Activated CD8-positive, alpha-beta T cell treated with anti-CD3 and anti-CD28 coated beads for 36 hours (primary cell): ENCODE measurements at regions not wholly inside any gene's neighbourhood (a gene's known extent, or its start where the extent isn't known, plus 50 kb on each side); places are given as distances from the start of the nearest gene placed in this dataset.

Experiments
- ATAC-seq: fragments of 200-7000 bp; cut with Tn5 transposase; one replicate; pipeline ENCODE4 v1.10.0; 2021; ENCODE audit warnings: mild to moderate bottlenecking, moderate library complexity
- CTCF ChIA-PET: fragments of 350-600 bp; sonication (Branson Sonifier 250); formaldehyde crosslinking; loops from one replicate; lab custom pipeline; 2021; ENCODE audit warnings: antibody characterized with exemption; lab: Charles Lee
- POLR2A ChIA-PET: fragments of 350-600 bp; sonication (Branson Sonifier 250); formaldehyde crosslinking; loops from one replicate; lab custom pipeline; 2021; ENCODE audit warnings: antibody characterized with exemption; lab: Charles Lee
- DNase-seq: peaks from one replicate; pipeline ENCODE4 v3.0.0-alpha.2; 2020
- H3K27ac Mint-ChIP-seq: one replicate; pipeline ENCODE4 v1.8.0; 2021; ENCODE audit warnings: mild to moderate bottlenecking, mixed read lengths
- H3K27me3 Mint-ChIP-seq: one replicate; pipeline ENCODE4 v1.8.0; 2021; ENCODE audit warnings: mixed read lengths
- H3K36me3 Mint-ChIP-seq: one replicate; pipeline ENCODE4 v1.8.0; 2021; ENCODE audit warnings: low read depth, mixed read lengths
- H3K4me1 Mint-ChIP-seq: one replicate; pipeline ENCODE4 v1.8.0; 2021; ENCODE audit warnings: low read depth, mixed read lengths
- H3K4me3 Mint-ChIP-seq: one replicate; pipeline ENCODE4 v1.8.0; 2021; ENCODE audit warnings: mild to moderate bottlenecking, moderate library complexity, mixed read lengths
- H3K9me3 Mint-ChIP-seq: one replicate; pipeline ENCODE4 v1.8.0; 2021; ENCODE audit warnings: mixed read lengths
- intact Hi-C: fragments of 100-400 bp; cut with micrococcal nuclease; formaldehyde crosslinking; loops from one replicate; pipeline ENCODE4 v1.10.0; 2022
- TF ChIP-seq, protein P1 (sequence below): fragments of 200-600 bp; IDR thresholded peaks from one replicate; pipeline ENCODE4 v1.8.0; 2022; ENCODE audit warnings: antibody characterized with exemption, mild to moderate bottlenecking

DNA sequence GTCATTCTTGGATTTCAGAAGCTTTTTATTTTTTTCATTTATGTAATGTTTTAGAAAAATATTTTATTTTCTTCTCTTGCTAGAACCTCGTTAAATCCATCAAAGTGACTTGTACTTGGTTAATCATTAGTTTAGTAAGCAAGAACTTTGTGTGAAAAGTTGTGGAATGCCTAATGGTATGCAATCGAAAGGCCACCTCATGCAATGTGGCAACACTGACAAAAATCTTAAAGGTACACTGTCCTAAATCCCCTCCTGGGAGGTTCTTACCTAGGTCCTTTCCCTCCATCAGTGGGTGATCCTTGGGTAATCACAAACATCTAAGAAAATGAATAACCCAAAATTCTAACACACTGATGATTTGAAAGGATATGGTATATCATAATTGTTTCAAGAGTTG, 304.2 kb downstream of the DNAH5 start:
- no peak overlapping the region for H3K4me3 Mint-ChIP-seq
- no peaks in the 10 kb centered on the region for H3K36me3 Mint-ChIP-seq
- no peak for DNase-seq
- H3K9me3 Mint-ChIP-seq: peaks cover 1% of the 10 kb centered on the region
- no peaks in the 10 kb centered on the region for H3K4me1 Mint-ChIP-seq
- intact Hi-C loops: no loop called here
- TF ChIP-seq, protein P1, sequence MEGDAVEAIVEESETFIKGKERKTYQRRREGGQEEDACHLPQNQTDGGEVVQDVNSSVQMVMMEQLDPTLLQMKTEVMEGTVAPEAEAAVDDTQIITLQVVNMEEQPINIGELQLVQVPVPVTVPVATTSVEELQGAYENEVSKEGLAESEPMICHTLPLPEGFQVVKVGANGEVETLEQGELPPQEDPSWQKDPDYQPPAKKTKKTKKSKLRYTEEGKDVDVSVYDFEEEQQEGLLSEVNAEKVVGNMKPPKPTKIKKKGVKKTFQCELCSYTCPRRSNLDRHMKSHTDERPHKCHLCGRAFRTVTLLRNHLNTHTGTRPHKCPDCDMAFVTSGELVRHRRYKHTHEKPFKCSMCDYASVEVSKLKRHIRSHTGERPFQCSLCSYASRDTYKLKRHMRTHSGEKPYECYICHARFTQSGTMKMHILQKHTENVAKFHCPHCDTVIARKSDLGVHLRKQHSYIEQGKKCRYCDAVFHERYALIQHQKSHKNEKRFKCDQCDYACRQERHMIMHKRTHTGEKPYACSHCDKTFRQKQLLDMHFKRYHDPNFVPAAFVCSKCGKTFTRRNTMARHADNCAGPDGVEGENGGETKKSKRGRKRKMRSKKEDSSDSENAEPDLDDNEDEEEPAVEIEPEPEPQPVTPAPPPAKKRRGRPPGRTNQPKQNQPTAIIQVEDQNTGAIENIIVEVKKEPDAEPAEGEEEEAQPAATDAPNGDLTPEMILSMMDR: no peak
- no peak overlapping the region for H3K27ac Mint-ChIP-seq
- H3K27me3 Mint-ChIP-seq: no peaks in the 10 kb centered on the region
- ChIA-PET POLR2A (no interaction called here), CTCF (no interaction called here)
- no peak for ATAC-seq

DNA sequence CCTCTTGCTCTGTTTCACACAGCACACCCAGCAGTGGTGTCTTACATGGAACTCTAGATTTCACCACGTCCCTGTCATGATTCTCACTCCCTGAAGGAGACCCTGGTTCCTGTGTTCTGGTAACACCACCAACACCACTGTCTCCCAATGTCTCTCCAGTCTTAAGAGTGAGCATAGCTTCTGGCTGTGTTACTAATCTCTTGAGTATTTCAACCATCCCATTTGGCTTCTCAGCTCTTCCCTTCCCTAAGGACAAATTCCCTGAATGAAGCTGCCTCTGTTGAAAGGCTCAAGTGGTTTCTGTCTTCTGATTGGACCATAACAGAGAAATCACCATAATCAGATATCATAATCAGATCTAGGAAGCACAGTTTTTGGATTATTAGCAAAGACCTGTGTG, 311.8 kb downstream of the DNAH5 start:
- DNase-seq: no peak
- TF ChIP-seq, protein P1: no peak
- no peak for ATAC-seq
- ChIA-PET POLR2A (no interaction called here), CTCF (no interaction called here)
- Mint-ChIP-seq H3K36me3 (no peaks in the 10 kb centered on the region), H3K9me3 (peaks cover 1% of the 10 kb centered on the region), H3K4me3 (no peak overlapping the region), H3K27ac (no peak overlapping the region), H3K4me1 (no peaks in the 10 kb centered on the region), H3K27me3 (no peaks in the 10 kb centered on the region)
- intact Hi-C loops: no loop called here

DNA sequence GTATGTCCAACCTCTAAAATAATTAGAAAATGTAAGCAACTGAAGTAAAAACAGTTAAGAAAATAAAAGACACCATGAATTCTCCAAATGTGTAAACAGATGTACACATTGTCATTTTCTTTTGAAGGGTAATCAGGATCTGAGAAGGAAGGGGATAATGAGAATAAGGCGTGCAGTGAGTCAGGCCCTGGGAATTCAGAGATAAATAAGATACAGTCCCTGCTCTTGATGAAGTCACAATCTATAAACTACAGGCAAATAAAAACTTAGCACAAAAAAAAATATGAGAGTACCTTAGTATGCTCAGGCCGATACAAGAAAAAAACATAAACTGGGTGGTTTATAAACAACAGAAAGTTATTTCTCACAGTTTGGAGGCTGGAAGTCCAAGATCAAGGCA, 315.3 kb downstream of the DNAH5 start:
- CTCF ChIA-PET: no interaction called here
- DNase-seq (no peak), ATAC-seq (no peak)
- Mint-ChIP-seq H3K36me3 (no peaks in the 10 kb centered on the region), H3K27ac (no peak overlapping the region), H3K4me3 (no peak overlapping the region), H3K27me3 (no peaks in the 10 kb centered on the region), H3K4me1 (no peaks in the 10 kb centered on the region), H3K9me3 (peaks cover 1% of the 10 kb centered on the region)
- TF ChIP-seq, protein P1: no peak
- intact Hi-C loops: no loop called here
- POLR2A ChIA-PET: no interaction called here

DNA sequence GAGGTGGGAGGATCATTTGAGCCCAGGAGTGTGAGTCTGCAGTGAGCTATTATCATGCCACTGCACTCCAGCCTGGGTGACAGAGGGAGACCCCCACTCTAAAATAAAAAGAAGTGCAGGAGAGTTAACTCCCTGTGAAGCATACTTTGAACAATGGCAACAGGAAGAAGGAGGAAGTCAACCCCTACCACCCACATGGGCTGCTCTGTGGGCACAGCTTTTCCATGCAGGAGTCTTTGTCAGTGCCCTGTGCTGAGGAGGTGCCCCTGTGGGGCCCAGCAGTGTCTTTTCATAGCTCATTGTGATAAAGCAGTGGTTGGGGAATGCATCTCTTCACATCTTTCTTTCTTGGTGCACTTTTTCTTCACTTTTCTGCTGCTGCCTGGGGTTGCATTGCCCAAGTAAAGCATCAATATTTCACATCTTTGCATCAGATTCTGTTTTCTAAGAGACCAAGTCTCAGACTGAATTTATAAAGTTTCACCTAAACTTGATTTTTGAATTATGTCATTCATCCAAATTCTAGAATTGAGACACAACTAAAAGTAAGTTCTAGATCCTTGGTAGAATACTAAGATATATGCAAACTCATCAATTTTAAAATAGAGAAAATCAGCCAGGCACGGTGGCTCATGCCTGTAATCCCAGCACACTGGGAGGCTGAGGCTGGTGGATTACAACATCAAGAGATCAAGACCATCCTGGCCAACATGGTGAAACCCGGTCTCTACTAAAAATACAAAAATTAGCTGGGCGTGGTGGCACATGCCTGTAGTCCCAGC, 316.6 kb downstream of the DNAH5 start:
- intact Hi-C loops: no loop called here
- Mint-ChIP-seq H3K36me3 (no peaks in the 10 kb centered on the region), H3K4me1 (no peaks in the 10 kb centered on the region), H3K9me3 (peaks cover 1% of the 10 kb centered on the region), H3K27ac (no peak overlapping the region), H3K27me3 (no peaks in the 10 kb centered on the region), H3K4me3 (no peak overlapping the region)
- TF ChIP-seq, protein P1: no peak
- POLR2A ChIA-PET: no interaction called here
- no peak for DNase-seq
- CTCF ChIA-PET: no interaction called here
- ATAC-seq: no peak

DNA sequence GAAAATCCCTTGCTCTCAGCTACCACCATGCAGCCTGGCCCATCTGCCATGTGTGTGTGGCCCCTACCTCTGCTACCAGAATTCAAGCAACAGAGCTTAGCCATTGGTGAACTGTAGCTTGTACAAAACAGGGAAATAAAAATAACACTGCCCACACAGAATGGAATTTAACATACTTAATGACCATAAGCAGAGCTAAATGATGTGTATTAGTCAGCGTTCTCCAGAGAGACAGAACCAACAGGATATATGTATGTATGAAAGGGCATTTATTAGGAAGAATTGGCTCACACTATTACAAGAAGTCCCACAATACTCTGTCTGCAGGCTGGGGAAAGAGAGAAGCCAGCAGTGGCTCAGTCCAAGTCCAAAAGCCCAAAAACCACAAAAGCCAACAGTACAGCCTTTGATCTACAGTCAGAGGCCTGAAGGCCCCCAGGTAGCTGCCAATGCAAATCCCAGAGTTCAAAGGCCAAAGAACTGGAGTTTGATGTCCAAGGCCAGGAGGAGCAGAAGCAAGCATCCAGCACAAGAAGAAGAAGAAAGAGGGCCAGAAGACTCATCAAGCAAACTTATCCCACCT, 318.8 kb downstream of the DNAH5 start:
- Mint-ChIP-seq H3K36me3 (no peaks in the 10 kb centered on the region), H3K27me3 (no peaks in the 10 kb centered on the region), H3K9me3 (peaks cover 1% of the 10 kb centered on the region), H3K27ac (no peak overlapping the region), H3K4me1 (no peaks in the 10 kb centered on the region), H3K4me3 (no peak overlapping the region)
- intact Hi-C loops: no loop called here
- TF ChIP-seq, protein P1: no peak
- POLR2A ChIA-PET: no interaction called here
- CTCF ChIA-PET: no interaction called here
- DNase-seq (no peak), ATAC-seq (no peak)
